HG03060 (cell line): ENCODE measurements at regions not wholly inside any gene's neighbourhood (a gene's known extent, or its start where the extent isn't known, plus 50 kb on each side); places are given as distances from the start of the nearest gene placed in this dataset.
"Not testable (repeated sequence)": the region's sequence is repeated elsewhere in the genome, so short reads cannot be mapped to it uniquely, and the experiment has no call there.

Source experiments
- ATAC-seq: cut with Tn5 transposase; IDR thresholded peaks from one replicate; pipeline ENCODE4 v1.9.1; 2021; ENCODE audit warnings: low read depth, moderate number of reproducible peaks; ENCODE audit not compliant: unreplicated experiment

DNA sequence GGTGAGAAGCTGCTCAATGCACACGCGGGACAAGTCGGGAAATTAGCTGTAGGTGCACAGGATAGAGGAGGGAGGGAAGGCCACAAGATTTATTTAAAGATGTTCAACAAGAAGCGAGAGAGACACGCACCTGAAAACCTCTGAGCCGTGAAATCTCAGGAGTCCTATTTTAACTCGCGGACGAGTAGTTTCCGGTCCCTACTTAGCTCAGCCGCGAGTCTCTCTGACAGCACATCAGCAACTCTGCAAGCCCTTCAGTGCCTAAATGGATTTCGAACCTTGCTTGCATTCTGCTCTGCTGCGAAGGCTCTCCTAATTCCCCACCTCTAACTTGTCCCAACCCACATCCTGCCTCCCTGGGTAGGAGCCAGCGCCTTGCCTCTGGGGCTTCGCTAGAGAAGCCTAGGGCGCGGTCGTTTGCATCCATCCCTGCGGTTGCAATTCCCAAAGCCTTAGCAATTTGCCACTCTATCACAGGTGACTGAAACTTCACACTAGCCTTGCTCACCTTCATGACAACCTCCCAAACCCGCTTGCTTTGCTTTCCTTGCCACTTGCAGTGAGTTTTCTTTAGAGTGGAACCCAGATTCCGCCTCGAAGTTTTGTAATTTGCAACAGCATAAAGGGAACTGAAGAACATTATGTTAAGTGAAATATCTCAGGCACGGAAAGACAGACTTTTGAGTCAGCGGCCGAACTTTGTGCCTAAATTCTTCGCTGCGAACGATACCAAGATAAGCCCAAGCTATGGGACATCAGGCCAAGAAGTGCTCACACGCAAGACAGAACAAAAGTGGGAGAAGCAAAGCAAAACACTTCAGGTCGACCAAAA lies 202.8 kb downstream of the KDM5D start:
- peak; percentile 82 for ATAC-seq

DNA sequence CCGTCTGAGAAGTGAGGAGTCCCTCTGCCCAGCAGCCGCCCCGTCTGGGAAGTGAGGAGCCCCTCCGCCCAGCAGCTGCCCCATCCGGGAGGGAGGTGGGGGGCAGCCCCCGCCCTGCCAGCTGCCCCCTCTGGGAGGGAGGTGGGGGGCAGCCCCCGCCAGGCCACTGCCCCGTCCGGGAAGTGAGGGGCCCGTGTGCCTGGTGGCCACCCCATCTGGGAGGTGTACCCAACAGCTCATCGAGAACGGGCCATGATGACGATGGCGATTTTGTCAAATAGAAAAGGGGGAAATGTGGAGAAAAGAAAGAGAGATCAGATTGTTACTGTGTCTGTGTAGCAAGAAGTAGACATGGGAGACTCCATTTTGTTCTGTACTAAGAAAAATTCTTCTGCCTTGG lies 208.8 kb downstream of the KDM5D start:
- ATAC-seq, result not testable (repeated sequence)

DNA sequence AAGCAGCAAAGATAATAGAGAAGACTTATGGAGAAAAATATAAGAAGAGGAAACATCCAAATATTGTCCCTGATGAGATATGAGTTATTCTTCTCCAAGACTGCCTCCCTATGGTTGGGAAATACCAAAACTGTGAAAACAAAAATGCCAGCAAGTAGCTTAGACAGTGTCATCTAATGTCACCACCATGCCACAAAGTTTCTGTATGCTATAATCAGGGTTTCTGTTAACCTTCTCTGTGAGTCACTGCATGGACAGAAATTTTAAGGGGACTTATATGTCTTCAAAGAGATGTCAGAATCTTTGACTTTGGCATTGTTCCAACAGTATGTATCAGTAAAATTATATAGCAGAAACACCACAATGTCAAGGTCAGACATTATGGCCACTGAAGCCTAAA lies 222.6 kb downstream of the KDM5D start:
- no peak for ATAC-seq

DNA sequence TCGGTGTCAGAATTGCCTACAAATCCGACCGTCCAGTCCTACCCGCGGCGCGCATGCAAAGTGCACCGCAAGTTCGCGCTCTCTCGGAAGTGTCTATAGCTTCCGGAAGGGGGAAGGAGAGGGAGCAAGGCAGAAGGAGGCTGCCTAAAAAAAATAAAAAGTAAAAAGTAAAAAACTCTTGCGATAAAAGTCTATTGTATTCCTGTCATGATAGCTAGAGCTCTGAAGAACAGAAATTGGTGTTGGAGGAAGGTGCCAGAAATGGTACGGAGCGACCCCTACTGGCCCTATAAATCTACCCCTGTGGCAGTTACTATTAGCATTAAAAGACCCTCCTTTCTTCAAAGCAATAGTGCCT lies 241.5 kb downstream of the KDM5D start:
- no peak for ATAC-seq

DNA sequence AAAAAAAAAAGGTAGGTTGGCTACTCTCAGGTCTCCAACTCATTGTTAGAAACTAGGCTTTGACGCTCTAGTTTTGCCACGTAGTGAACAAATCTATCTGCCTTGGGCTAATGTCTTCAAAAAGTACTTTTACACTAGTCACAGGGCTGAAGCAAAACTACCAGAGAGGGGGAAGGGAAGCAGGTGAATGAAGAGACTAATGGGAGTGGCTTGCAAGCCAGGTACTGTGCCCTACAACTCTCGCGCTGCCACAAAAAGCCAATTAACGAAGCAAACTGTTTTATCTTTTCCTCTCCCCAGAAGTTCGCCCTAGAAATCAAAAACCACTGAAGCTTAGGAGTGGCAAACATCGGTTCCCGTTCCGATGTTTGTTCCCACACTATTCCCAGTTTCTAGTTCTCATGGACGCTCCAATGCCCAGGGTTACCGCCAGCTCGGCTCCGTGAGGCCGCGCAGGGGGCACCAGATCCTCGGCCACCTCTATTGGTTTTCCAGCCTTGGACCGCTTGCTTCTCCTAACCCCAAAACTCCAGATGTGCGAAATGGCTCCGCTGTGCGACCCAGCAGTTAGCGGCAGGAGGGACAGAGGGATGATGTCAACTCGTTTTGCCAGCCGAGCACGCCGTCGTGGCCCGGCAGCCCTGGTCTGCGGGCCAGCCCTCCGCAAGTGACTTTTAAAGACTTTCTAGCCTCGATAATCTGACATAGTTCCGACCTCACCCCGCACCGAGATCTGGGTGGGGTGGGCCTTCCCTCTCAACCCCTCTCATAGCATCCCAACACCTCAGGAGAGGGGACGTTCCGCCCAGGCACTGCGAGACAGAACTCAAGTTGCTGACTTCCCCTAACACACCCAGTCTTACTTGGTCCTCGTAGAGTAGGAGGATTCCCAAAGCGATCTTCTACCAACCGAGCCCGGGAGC lies 242.1 kb downstream of the KDM5D start:
- ATAC-seq, result no peak

DNA sequence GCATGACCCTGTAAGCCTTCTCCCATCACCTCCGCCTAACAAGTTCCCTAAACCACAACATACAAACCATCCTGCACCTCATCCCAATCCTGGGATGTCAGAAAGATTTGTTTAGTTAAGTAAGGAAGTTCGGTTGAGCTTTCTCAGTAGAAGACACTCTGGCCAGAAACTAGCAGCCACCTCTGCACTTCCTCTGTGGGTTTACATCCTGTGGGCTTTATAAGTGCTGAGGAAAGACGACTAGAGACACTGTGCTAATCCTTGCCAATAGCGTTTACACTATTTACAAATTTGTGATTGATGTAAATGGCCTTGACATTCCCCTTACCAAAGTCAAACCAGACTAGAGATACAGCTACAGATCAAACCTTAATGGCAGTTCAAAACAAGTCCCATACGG lies 246.0 kb downstream of the KDM5D start:
- no peak for ATAC-seq

DNA sequence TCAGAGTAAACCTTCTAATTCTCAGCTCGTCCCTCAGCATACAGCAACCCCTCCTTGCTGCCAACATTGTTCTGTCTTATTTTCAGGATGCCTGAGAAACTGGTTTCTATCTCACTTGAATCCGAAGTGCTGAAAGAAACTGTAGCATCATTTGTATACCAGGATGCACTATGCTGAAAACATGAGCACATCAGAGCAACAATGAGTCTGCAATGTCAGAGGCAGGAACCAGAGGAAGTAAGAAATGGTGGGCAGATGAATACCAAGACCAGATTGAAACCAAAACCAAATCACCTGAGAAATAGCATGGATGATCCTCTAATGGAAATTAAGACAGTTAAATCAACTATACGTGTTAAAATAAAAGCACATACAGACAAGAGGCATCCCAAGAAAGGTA lies 257.0 kb downstream of the KDM5D start:
- no peak for ATAC-seq

DNA sequence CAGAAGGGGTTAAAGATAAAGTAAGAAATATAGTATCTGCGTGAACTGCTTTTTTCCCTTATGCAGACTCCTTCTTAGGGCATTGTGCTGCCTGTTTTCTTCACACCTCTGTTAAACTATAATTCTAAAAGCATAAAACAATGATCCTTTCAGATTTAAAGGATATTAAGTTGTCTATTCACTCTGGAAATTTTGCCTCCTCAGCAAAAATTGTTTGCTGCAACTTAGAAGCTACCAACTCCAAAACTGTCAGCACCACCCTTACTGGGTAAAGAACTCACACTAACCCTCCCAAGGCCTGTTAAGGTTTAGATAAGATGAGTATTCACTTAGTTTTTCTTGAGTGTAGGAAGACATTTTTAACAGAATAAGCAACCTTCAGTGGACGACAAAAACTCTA lies 259.5 kb downstream of the KDM5D start:
- ATAC-seq, result no peak

DNA sequence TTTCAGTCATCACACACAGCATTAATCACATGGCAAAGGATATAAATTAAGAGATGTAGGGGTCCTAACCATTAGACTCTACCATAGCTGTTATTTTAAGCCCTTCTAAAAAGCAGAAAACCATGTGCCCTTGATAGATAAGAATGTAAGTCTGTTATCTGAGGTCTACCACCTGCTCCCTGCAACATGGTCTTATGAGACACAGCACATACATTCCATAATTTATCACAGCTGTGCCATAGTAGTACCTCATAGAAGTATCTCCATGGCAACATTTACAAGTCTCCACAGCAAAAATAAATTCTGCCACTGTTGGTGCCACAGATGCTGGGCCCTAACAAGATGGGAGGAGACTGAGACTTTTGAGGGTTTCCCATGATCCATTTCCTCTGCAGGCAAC lies 265.4 kb downstream of the KDM5D start:
- no peak for ATAC-seq

DNA sequence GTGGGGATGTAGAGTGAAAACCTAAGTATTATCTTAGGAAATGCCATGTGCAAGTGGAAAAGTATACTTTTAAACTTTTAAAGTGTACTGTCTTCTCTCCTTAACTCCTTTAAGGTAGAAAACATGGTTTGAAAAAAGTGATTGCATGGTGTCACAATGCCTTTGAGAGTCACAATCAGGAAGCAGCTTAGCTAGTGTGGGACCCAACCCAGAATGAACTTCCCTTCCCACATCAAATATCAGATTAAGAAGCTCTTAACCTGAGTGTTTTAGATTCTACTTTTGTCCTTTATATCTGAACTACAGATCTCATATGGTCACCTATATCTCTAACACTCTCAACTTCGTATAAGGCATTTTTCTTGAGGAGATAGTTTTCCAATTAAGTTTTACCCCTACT lies 266.6 kb downstream of the KDM5D start:
- ATAC-seq, result no peak

DNA sequence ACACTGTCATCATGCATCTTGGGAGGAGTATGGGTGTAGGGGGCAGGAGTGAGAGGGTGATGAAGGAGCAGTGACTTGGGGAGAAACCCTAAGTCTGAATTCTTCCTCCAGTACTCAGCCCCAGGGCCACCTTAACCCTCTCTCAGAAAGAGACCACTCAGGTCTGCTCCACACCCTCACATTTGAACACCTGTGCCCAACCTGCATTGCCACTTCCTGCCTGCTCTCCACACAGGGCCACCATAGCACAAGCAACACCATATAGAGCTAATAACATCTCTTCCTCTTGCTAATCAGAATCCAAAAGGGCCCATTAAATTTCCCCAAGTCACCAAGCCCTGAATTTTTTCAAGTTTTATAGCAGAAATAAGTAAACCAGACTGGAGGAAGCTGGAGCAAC lies 278.7 kb downstream of the KDM5D start:
- ATAC-seq, result no peak

DNA sequence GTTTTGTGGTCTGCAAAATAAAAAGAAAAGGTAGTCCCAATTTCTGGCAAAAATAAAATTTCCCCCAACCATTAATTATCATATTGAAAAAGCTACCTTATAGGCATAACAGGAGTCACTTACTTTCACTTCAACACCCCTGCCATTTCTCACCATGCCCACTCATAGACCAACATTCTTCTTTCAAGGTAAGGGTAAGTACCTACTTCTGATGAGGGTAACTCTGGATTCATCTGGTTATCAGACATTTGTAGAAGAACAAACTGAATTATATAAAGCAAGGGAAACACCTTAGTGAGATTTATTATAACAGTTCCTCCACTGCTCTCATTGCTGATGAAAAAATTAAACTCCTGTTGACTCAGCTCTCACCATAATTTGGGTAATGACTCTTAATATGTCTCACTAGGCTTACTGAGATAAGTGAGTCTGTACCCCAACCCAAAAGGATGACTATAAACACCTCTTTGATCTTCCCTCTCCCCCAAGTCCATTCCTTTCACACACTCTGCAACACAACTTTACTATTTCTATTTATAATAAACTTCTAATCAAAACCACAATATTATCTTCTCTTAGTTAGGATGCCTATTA lies 287.6 kb downstream of the KDM5D start:
- no peak for ATAC-seq

DNA sequence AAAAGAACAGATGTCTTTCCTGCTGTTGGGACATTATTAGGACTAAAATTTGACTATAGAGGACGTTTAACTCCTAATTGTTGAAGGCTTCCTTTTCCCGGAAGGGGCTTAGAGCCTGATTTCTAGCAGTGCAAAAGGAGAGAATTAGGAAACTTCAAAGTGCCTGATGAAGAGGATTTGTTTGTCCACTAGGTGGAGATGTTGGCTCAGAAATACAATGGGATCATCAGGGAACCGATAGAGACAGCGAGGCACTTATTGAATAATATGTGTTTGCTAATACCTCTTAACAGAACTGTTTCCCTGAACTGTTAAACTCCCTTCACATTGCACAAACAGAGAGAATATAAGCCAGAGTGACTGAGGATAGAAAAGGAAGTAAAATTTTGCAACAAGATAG lies 311.5 kb downstream of the KDM5D start:
- no peak for ATAC-seq

DNA sequence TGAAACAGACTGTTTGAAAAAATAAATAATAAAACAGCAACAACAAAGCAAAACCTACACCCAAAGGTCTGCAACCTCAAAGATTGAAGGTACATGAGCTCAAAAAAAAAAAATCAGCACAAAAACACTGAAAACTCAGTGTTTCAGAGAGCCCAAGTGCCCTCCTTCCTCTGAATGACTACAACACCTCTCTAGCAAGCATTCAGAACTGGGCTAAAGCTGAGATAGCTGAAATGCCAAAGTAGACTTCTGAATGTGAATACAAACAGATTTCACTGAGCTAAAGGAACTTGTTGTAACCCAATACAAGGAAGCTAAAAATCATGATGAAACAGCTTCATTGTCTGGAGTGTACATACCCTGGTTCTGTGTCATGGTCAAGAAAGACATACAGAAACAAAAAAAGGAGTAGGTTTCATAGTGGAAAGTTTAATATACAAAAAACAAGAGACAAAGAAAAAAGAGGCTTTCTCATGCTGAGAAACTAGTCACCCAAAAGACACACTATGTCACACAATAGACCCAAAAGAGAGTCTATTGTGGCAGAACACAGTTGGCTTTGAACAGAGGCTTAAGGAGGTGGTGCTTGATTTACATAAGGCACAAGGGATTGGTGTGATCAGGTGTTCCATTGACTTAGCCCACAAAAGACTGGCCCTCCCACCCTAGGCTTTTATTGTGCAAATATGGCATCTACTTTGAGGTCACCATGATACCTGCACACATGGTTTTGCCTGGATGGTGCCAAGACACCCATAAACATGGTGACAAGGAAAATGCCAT lies 316.6 kb downstream of the KDM5D start:
- ATAC-seq, result no peak

DNA sequence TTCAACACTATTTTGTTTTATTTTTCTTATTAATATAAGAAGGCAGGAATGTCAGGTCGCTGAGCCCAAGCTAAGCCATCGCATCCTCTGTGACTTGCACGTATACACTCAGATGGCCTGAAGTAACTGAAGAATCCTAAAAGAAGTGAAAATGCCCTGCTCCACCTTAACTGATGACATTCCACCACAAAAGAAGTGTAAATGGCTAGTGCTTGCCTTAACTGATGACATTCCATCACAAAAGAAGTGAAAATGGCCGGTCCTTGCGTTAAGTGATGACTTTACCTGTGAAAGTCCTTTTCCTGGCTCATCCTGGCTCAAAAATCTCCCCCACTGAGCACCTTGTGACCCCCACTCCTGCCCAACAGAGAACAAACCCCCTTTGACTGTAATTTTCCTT lies 317.3 kb downstream of the KDM5D start:
- not testable (repeated sequence) for ATAC-seq

DNA sequence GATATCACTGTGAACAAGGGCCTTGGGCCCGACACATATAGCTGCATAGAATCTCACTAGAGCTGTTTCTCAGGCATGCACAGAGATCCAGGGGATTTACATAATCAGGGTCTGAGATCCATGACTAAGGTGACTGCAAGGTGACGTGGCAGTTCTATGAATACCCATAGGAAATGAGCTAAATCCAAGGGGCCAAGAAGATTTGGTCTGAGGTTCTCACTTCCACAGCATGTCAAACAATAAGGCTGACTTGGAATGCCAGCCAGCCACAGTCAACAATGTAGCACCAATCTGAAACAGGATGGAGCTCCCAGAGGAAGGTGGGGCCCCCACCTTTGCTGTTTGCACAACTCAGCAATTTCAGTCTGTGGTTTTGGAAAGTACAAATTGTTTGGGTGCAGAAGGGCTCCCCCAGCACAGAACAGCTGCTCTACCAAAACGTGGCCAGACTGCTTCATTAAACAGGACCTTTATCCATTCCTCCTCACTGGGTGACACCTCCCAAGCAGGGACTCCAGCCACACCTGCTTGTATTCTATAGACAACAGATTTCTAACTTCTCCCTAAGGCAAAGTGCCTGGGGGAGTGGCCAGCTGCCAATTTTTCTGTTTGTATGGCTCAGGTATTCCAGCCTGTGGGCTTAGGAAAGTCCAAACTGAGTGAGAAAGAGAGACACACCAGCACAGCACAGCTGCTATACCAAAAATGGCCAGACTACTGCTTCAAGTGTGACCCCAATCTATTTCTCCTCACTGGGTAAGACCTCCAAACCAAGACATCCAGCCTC lies 333.4 kb downstream of the KDM5D start:
- ATAC-seq, result no peak

DNA sequence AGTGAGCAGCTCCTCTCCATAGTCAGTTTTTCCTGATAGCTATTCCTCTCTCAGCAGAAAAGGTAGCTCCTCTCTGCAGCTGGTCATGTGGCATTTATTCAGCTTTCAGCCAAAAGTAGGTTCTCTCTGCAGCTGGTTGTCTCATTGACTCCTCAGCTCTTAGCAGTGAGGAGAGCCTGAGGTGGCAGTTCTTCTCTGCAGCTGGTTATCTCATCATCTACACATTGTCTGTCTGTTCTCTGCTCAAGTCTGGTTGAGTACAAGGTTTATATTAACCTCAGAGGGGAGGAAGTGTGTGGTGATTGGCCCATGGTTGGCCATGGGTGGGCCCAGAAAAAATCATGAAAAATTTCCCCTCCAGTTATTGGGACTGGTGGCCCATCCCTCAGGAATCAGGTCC lies 338.3 kb downstream of the KDM5D start:
- ATAC-seq, result no peak

DNA sequence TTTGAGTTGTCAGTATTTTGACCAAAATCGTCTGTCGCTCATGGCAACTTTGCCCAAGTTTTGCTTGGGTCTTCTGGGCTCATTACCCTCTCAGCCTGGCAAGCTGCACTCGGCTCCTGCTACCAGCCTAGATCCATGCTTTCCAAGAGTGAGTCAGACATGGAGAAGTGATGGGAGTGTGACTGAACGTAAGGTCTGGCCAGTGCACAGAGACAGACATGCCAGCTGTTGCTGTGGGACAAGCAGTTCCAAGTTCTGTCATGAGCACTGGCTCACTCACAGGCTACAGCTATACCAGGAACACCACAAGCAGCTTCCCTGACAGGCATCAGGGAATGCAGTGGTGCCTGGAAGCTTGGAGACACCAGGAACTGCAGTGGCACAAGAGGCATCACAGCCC lies 338.9 kb downstream of the KDM5D start:
- no peak for ATAC-seq

DNA sequence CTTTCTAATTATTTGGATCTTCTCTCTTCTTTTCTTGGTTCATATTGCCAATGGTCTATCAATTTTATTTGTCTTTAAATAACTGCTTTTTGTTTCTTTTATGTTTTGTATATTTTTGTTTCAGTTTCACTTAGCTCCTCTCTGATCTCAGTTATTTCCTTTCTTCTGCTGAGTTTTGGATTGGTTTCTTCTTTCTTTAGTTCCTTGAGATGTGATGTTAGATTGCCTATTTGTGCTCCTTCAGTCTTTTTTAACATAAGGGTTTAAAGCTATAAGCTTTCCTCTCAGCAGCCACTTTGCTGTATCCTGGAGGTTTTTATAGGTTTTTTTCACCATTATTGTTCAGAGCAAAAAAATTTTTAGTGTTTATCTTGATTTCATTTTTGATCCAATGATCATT lies 351.6 kb downstream of the KDM5D start:
- ATAC-seq, result no peak

DNA sequence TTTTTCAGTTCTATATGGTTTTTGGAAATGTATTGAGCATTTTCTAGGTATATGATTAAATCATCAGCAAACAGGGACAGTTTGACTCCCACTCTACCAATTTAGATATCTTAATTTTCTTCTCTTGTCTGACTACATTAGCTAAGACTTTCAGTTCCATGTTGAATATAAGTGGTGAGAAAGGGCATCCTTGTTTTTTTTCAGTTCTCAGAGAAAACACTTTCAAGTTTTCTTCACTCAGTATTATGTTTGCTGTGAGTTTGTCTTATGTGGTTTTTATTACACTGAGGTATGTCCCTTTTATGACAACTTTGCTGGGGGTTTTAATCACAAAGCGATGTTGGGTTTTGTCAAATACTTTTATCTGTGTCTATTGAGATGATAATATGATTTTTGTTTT lies 352.6 kb downstream of the KDM5D start:
- ATAC-seq, result no peak
